Heart left ventricle (tissue), 13 donors: ENCODE measurements at regions not wholly inside any gene's neighbourhood (a gene's known extent, or its start where the extent isn't known, plus 50 kb on each side); places are given as distances from the start of the nearest gene placed in this dataset.

Experiments
- CTCF ChIP-seq, 12 donors: fragments of 200-600 bp; sonication (generic) in 4 of 12; IDR thresholded peaks; one replicate each; pipeline versions ENCODE4 v1.5.0 to v1.8.0; 2018 to 2022; ENCODE audit warnings: antibody characterized with exemption in 12 of 12, mild to moderate bottlenecking in 5 of 12
- POLR2A ChIP-seq, 2 donors: fragments of 450-650 bp; IDR thresholded peaks; one replicate each; pipeline ENCODE4 v1.6.1; 2017; ENCODE audit warnings: antibody characterized with exemption in 2 of 2, mild to moderate bottlenecking in 2 of 2, moderate library complexity in 2 of 2
- donor health status: ischemic (EF 13 %, LVEDD 7.1; RV severe dilation, severe dysfunction).
- donor health status: DM: no; HTN: yes; CAD: no.
- donor health status: DM: no; HTN: no; CAD: no.
- donor health status: ischemic (EF 25% LVEDD 6.9; RV normal size, moderate dysfunction).
- donor health status: ischemic (EF 25% LVEDD 5.7; RV mildly dilated, moderate dysfunction).
- donor health status: ischemic (EF 35%, LVEDD 5.7; RV mildly dilated, moderate dysfunction).
- donor health status: nonischemic (EF 11% LVEDD 7.7; RV severe dilation, severe dysfunction).
- donor health status: DM: yes; HTN: yes; CAD: no.
- donor health status: PGD.
- donor health status: ischemic (EF 29% LVEDD 5.4; RV normal size, mild dysfunction).
- donor health status: nonischemic (EF 23%, LVEDD 6.1; RV moderate dilation, normal function).

- no peak for TF ChIP-seq CTCF (IDR thresholded peaks at IDR 0.05)
- TF ChIP-seq POLR2A (IDR thresholded peaks at IDR 0.05): no peak
Observed at GRCh38 chr14:54186821-54187763, 209.7 kb upstream of the CDKN3 start.
